HG03060 (cell line): ENCODE measurements at regions not wholly inside any gene's neighbourhood (a gene's known extent, or its start where the extent isn't known, plus 50 kb on each side); places are given as distances from the start of the nearest gene placed in this dataset.
"Not testable (repeated sequence)": the region's sequence is repeated elsewhere in the genome, so short reads cannot be mapped to it uniquely, and the experiment has no call there.

Source experiments
- ATAC-seq: cut with Tn5 transposase; IDR thresholded peaks from one replicate; pipeline ENCODE4 v1.9.1; 2021; ENCODE audit warnings: low read depth, moderate number of reproducible peaks; ENCODE audit not compliant: unreplicated experiment

DNA sequence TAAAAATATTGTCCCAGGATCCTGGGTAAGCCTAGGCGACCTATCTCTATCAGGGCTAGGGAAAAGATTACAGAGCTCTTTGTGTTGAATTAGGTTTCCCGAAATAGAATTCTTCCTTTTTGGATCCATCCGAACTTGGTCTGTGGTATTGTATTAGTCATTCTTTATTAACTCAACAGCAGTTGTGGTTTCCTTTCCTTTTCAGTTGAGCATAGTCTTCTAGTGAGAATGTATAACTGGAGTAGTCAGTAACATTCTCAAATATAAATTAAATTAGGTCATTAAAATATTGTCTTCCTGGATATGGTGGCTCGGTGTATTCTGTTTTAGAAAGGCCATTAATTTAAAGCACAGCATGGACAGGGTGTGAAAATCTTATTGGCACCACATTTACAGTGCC is 520.4 kb downstream of the NLGN4X start:
- no peak for ATAC-seq

GRCh38 chrX:5702890-5703289 is 525.8 kb downstream of the NLGN4X start:
- no peak for ATAC-seq

GRCh38 chrX:5695971-5696370 is 532.7 kb downstream of the NLGN4X start:
- ATAC-seq = no peak

GRCh38 chrX:5683996-5684395 is 544.7 kb downstream of the NLGN4X start:
- no peak for ATAC-seq

DNA sequence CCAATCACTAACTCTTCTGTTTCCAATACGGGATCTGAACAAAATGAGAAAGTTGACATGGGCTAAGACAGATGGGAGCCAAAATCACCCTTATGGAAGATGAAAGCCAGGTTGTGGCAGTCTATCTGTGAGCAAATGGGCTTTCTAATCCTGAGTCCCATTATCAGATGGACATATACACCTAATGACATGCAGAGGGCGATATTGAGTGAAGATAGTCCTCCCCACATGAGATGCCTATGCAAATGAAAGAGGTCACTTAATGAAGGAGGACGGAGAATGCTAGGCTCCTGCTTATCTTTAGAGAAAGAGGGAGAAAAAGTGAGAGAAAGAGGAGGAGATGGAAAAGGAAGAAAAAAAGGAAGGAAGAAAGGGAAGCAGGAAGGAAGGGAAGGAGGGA is 547.5 kb downstream of the NLGN4X start:
- ATAC-seq = no peak

- no peak for ATAC-seq
Observed at GRCh38 chrX:5674036-5674435, 554.6 kb downstream of the NLGN4X start.

DNA sequence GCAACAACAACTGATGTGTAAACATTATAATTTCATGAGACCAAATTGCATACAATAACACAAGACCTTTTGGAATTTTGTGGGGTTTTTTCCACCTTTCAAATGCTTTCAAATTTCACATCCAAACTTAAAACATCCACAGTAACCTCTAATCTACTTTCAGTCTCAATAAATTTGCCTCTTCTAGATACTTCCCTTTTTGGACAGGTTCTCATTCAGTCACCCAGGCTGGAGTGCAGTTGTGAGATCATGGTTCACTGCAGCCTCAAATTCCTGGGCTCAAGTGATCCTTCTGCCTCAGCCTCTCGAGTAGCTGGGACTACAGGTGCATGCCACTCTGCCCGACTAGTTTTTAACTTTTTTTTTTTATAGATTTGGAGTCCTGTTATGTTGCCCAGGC is 556.6 kb downstream of the NLGN4X start:
- ATAC-seq = no peak

GRCh38 chrX:5666689-5667088 is 562.0 kb downstream of the NLGN4X start:
- ATAC-seq = not testable (repeated sequence)

DNA sequence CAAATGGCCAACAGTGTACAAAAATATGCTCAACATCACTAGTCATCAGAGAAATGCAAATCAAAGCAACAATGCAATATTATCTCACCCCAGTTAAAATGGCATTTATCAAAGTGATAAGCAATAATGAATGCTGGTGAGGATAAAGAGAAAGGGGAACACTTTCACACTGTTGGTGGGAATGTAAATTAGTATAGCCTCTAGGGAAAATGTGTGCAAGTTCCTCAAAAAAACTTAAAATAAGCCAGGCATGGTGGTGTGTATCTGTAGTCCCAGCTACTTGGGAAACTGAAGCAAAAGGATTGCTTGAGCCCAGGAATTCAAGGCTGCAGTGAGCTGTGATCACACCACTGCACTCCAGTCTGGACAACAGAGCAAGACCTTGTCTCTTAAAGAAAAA is 572.1 kb downstream of the NLGN4X start:
- no peak for ATAC-seq

- ATAC-seq = no peak
Observed at GRCh38 chrX:5650904-5651303, 577.8 kb downstream of the NLGN4X start.

DNA sequence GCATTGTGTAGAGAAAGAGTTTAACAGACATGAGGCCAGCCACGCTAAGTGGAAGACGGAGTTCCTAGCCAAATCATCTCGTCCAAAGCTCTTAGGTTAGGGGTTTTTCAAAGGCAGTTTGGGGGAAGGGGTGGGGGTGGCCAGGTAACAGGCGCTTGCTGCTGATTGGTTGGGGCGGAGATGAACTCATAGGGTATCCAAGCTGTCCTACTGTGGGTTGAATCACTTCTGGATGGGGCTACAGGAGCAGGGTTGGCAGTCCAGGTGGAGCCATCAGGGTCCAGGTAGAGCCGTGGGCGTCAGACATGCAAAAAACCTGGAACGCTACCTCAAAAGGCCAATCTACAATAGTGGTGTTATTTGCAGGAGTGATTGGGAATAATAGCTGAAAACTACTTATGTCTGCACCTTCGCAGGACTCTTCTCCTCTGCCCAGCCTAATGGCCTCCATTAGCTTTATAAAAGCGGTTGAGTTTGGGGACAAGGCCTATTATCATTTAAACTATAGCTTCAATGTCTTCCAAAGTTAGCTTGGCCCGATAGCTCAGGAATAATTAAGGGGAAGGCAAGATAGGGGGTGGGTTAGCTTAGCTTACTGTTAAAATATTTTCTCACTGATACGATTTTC is 579.6 kb downstream of the NLGN4X start:
- no peak for ATAC-seq

DNA sequence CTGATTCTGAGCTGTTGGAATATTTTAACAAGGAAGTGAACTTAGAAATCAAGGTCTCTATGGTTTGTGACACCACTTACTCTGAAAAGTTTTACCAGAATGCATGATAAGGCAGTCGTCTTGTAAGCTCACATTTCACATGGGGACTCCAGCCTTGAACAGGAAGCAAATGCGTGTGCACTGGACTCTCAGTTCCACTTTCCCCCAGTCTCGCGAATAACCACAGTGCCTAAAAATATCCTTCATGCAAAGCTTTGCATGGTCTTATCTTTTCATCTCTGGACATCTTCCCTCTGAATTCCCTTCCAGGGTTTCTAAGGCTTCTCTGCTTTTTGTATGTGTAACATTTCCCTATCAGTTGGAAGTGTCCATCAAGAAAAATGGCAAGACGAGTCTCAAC is 581.8 kb downstream of the NLGN4X start:
- ATAC-seq = peak; percentile 93

DNA sequence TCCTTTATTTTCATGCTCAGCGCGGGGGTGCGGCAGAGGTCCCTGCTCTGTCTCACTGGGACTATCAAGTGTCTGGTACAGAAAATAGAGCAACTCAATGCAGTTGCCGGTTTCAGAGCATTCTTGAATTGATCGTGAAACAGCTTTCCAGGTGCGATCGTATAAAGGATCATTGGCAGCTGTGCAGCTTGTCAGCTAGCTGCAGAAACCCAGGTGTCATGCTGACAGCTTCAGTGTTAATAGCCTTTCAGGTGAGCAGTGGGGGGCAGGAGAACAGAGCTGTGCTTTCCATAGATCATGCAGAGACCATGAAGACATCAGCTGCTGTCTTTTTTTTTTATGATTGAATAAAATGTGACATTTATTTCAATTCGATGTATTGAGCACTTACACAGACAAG is 583.9 kb downstream of the NLGN4X start:
- ATAC-seq = no peak

DNA sequence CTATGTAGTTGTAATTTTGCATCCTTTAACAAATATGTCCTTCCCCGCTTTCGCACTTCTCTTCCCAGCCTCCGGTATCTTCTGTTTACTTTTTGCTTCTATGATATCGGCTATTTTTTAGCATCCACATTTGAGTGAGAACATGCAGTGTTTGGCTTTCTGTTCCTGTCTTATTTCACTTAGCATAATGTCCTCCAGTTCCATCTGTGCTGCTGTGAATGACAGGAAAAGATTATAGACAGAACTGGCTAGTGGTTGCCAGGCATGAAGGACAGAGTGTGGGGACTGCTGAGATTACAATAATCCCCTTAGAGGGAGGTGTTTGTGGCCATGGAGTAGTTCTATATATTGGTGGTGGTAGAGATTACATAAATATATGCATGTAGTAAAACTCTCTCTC is 588.6 kb downstream of the NLGN4X start:
- ATAC-seq = no peak

GRCh38 chrX:5638572-5638971 is 590.1 kb downstream of the NLGN4X start:
- no peak for ATAC-seq

DNA sequence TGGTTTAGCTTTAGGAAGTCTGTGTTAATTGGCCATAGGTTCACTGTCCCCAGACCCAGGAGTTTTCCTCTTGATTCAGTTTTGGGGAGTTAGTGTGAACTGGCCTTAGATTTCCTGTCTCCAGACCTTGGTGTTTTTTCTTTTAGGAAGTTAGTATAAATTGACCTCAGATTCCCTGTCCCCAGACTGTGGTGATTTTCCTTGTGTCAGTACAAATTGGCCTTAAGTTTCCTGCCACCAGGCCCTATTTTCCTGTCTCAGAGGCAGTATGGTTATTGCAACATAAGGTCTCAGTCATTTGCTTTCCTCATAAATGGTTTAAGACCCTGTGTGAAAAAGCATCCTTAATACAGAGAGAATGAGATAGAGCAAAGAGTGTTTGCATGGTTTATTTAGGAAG is 595.8 kb downstream of the NLGN4X start:
- ATAC-seq = no peak

DNA sequence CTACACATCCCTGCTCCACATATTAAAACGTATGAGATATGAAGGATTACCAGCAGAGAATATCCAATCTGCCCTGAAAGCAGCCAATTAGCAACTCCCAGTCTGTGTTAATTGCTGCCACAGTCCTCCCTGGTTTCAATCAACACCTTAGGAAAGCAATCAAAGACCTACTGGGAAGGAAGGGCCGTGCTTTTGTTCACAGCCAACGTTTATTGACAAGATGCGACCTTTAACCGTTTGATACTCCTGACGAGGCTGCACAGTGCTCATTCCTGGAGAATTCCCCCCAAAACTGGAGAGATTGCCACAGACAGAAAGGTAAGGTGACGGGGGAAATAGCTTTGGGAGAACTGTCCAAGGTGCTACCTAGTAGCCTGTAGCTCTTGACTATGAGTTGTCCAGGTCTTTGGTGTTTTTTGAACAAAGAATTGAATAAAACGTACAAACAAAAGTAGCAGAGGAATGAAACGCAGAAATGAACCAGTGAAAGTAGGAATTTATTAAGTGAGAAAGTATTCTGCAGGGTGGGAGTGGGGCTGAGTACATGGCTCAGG is 596.5 kb downstream of the NLGN4X start:
- no peak for ATAC-seq

DNA sequence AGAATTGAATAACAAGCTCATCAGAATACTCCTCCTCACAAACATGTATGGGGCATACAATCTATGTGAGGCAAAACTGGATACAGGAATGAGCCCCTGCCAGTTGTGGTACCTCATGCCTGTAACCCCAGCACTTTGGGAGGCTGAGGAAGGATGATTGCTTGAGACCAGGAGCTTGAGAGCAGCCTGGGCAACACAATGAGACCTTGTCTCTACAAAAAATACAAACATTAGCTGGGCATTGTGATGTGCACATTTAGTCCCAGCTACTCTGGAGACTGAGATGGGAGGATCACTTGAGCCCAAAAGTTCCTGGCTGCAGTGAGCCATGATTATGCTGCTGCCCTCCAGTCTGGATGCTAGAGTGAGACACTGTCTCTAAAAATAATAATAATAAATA is 611.0 kb downstream of the NLGN4X start:
- ATAC-seq = no peak

GRCh38 chrX:5595570-5595969 is 633.1 kb downstream of the NLGN4X start:
- no peak for ATAC-seq

DNA sequence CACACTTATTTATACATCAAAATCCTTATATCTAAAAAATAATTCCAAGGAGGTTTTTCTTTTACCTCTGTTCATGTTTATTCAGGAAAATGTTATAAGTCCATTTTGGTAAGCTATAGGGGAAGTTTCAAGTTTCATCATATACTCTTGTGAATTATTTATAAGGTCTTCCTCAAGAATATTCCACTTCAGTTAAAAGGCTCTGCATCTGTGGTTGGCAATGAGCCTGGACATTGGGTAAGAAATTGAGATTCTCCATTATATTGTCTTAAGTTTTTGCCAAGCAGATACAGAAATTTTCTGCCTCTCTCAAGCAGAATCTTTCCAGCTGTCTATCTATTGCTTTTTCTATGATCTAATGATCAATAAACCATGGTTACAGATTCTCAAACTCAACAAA is 641.9 kb downstream of the NLGN4X start:
- no peak for ATAC-seq

DNA sequence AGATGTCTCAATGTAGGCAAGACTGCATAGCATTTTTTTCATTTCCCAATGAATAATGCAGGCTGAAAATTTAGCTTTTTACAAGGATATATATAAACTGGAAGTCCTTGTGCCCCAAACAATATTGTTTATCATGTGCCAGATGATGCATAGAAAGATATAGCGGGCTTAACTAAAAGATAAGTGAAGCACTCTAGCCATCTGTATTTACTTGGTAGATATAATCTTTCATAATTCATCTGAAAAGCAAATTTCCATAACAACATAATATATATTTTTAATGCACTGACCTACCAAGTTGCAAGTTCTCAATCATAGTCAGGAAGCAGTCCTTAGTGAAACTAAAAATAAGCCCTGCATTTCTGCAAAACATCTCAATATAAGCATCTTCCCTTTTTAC is 653.3 kb downstream of the NLGN4X start:
- no peak for ATAC-seq

DNA sequence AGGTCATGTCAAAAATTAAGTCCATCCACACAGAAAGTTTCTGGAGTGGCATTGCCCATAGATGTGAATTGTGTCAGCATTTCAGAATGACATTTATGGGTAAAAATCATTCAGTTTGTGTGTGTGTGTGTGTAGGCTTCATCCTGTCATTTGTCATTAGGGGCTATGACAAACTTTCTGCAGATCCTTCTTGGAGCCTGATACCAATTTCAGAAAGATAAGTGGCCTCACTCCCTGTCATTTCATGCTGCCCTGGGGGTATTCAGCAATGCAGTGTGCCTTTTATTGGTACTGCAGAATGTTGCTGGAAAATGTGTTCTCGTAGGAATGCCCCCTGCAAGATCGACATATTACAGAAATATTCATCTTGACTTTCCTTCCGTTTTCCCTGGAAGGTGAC is 659.7 kb downstream of the NLGN4X start:
- no peak for ATAC-seq

- ATAC-seq = no peak
Observed at GRCh38 chrX:5559386-5559785, 669.3 kb downstream of the NLGN4X start.
